HFF-Myc (cell line): ENCODE measurements at regions not wholly inside any gene's neighbourhood (a gene's known extent, or its start where the extent isn't known, plus 50 kb on each side); places are given as distances from the start of the nearest gene placed in this dataset.

Source experiments
- DNase-seq: peaks from one replicate; pipeline ENCODE4 v3.0.0-alpha.2; 2011; ENCODE audit warnings: low read depth; ENCODE audit errors: extremely low read depth
- H3K4me3 ChIP-seq: replicated peaks from 2 replicates; pipeline ENCODE4 v1.5.1; 2011; ENCODE audit warnings: low read depth, mild to moderate bottlenecking, control low read depth, low read length
- TF ChIP-seq, protein P1 (sequence below): IDR thresholded peaks from 2 replicates; pipeline ENCODE4 v1.5.1; 2012; ENCODE audit warnings: mild to moderate bottlenecking, low read depth, low read length, control low read depth; ENCODE audit errors: missing control alignments

GRCh38 chr3:72451841-72452240, 396.4 kb downstream of the SHQ1 start:
- H3K4me3 ChIP-seq, result no peak overlapping the region
- no peak for DNase-seq
- TF ChIP-seq, protein P1, sequence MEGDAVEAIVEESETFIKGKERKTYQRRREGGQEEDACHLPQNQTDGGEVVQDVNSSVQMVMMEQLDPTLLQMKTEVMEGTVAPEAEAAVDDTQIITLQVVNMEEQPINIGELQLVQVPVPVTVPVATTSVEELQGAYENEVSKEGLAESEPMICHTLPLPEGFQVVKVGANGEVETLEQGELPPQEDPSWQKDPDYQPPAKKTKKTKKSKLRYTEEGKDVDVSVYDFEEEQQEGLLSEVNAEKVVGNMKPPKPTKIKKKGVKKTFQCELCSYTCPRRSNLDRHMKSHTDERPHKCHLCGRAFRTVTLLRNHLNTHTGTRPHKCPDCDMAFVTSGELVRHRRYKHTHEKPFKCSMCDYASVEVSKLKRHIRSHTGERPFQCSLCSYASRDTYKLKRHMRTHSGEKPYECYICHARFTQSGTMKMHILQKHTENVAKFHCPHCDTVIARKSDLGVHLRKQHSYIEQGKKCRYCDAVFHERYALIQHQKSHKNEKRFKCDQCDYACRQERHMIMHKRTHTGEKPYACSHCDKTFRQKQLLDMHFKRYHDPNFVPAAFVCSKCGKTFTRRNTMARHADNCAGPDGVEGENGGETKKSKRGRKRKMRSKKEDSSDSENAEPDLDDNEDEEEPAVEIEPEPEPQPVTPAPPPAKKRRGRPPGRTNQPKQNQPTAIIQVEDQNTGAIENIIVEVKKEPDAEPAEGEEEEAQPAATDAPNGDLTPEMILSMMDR, result no peak

- DNase-seq, result peak; percentile 80
- no peak overlapping the region for H3K4me3 ChIP-seq
- TF ChIP-seq, protein P1, result no peak
Observed at GRCh38 chr3:72449551-72449950, 398.7 kb downstream of the SHQ1 start.

- peak; percentile 29 for DNase-seq
- no peak overlapping the region for H3K4me3 ChIP-seq
- TF ChIP-seq, protein P1, result no peak
Observed at GRCh38 chr3:72448858-72449257, 399.4 kb downstream of the SHQ1 start.

GRCh38 chr3:72448375-72448823, 399.8 kb downstream of the SHQ1 start:
- H3K4me3 ChIP-seq, result no peak overlapping the region
- no peak for DNase-seq
- TF ChIP-seq, protein P1, result no peak

GRCh38 chr3:72447059-72447946, 400.9 kb downstream of the SHQ1 start:
- DNase-seq, result peak; percentile 32
- TF ChIP-seq, protein P1, result no peak

GRCh38 chr3:72446218-72447058, 401.8 kb downstream of the SHQ1 start, which contains the start of gene RYBP:
TSS of gene RYBP (minus strand) at chr3:72446621.
- DNase-seq, result peak; percentile 10
- H3K4me3 ChIP-seq, result peak within 1 kb of the TSS; percentile 85
- TF ChIP-seq, protein P1, result no peak

More at GRCh38 chr3:72447059-72447946, 400.9 kb downstream of the SHQ1 start:
- H3K4me3 ChIP-seq, result peak overlapping the region; percentile 85
